ENCODE measurements at regions not wholly inside any gene's neighbourhood (a gene's known extent, or its start where the extent isn't known, plus 50 kb on each side); places are given as distances from the start of the nearest gene placed in this dataset.

GRCh38 chr1:84743896-84744295, 53.6 kb upstream of the SSX2IP start:
- WGBS (ENCODE audit: missing lambda C conversion rate), result 42% methylated on average over 3 of the region's 3 CpGs
- no peak for TF ChIP-seq FOSB (CRISPR knock-in tag; IDR thresholded peaks at IDR 0.05)
- Histone ChIP-seq H3K4me2 (no peak overlapping the region), H3K4me1 (no peaks in the 10 kb centered on the region), H3K9me3 (no peaks in the 10 kb centered on the region), H3K4me3 (no peak overlapping the region), H3K27ac (no peak overlapping the region)
- DNase-seq (ENCODE audit: low read depth in 1 of 2, low spot score in 1 of 2) (no peak), FAIRE-seq (no peak), ATAC-seq (no peak)
- POLR2A ChIA-PET, result no interaction called here
- CTCF ChIA-PET, result interaction anchor here (1.9 to 2.7 kb wide), 2 partner anchors 10 to 192 kb away, joined by 5 to 10 read pairs; no protein-coding TSS in a partner anchor

- TF ChIP-seq HOXB13 (CRISPR knock-in tag; IDR thresholded peaks at IDR 0.05; ENCODE audit: low read depth) (no peak), CEBPB (IDR thresholded peaks at IDR 0.05) (no peak), ATOH8 (CRISPR knock-in tag; IDR thresholded peaks at IDR 0.05; ENCODE audit: low read depth) (no peak), MAZ (IDR thresholded peaks at IDR 0.05; ENCODE audit: borderline replicate concordance, low read depth, low read length) (no peak), FOXS1 (CRISPR knock-in tag; IDR thresholded peaks at IDR 0.05) (no peak), NFE2L2 (conservative IDR thresholded peaks at IDR 0.05; ENCODE audit: low read length) (no peak), RARB (CRISPR knock-in tag; IDR thresholded peaks at IDR 0.05) (no peak), HMGXB4 (CRISPR knock-in tag; IDR thresholded peaks at IDR 0.05; ENCODE audit: borderline replicate concordance) (no peak), MAFK (IDR thresholded peaks at IDR 0.05; ENCODE audit: partially characterized antibody) (no peak), EHMT2 (IDR thresholded peaks at IDR 0.05; ENCODE audit: low read depth) (no peak), POLR2A (IDR thresholded peaks at IDR 0.05; ENCODE audit: low read length) (no peak), HDAC2 (IDR thresholded peaks at IDR 0.05) (no peak), NR3C1 (IDR thresholded peaks at IDR 0.05) (no peak), RFX5 (IDR thresholded peaks at IDR 0.05) (no peak)
- TF ChIP-seq, protein P1, sequence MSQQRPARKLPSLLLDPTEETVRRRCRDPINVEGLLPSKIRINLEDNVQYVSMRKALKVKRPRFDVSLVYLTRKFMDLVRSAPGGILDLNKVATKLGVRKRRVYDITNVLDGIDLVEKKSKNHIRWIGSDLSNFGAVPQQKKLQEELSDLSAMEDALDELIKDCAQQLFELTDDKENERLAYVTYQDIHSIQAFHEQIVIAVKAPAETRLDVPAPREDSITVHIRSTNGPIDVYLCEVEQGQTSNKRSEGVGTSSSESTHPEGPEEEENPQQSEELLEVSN (IDR thresholded peaks at IDR 0.05; ENCODE audit: borderline replicate concordance, low read depth), result no peak
- TF ChIP-seq, protein P2, sequence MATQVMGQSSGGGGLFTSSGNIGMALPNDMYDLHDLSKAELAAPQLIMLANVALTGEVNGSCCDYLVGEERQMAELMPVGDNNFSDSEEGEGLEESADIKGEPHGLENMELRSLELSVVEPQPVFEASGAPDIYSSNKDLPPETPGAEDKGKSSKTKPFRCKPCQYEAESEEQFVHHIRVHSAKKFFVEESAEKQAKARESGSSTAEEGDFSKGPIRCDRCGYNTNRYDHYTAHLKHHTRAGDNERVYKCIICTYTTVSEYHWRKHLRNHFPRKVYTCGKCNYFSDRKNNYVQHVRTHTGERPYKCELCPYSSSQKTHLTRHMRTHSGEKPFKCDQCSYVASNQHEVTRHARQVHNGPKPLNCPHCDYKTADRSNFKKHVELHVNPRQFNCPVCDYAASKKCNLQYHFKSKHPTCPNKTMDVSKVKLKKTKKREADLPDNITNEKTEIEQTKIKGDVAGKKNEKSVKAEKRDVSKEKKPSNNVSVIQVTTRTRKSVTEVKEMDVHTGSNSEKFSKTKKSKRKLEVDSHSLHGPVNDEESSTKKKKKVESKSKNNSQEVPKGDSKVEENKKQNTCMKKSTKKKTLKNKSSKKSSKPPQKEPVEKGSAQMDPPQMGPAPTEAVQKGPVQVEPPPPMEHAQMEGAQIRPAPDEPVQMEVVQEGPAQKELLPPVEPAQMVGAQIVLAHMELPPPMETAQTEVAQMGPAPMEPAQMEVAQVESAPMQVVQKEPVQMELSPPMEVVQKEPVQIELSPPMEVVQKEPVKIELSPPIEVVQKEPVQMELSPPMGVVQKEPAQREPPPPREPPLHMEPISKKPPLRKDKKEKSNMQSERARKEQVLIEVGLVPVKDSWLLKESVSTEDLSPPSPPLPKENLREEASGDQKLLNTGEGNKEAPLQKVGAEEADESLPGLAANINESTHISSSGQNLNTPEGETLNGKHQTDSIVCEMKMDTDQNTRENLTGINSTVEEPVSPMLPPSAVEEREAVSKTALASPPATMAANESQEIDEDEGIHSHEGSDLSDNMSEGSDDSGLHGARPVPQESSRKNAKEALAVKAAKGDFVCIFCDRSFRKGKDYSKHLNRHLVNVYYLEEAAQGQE (IDR thresholded peaks at IDR 0.05), result no peak
- Histone ChIP-seq H3K27ac (no peak overlapping the region), H3K9me3 (no peaks in the 10 kb centered on the region), H3K4me2 (no peak overlapping the region), H3K4me3 (no peak overlapping the region), H3K4me1 (no peaks in the 10 kb centered on the region)
- no peak for DNase-seq (ENCODE audit: low read depth in 1 of 2, low spot score in 1 of 2)
- POLR2A ChIA-PET, result no interaction called here
- ATAC-seq, result no peak
- CTCF ChIA-PET, result interaction anchor here (1.0 to 2.7 kb wide), 2 partner anchors 11 to 32 kb away, joined by 3 to 10 read pairs; no protein-coding TSS in a partner anchor
- 32% methylated on average over 1 of the region's 1 CpG for WGBS (ENCODE audit: missing lambda C conversion rate)
- no peak for FAIRE-seq
Observed at GRCh38 chr1:84742653-84743052, 52.4 kb upstream of the SSX2IP start.

Measured in A549 (cell line).